ENCODE measurements at regions not wholly inside any gene's neighbourhood (a gene's known extent, or its start where the extent isn't known, plus 50 kb on each side); places are given as distances from the start of the nearest gene placed in this dataset.

DNA sequence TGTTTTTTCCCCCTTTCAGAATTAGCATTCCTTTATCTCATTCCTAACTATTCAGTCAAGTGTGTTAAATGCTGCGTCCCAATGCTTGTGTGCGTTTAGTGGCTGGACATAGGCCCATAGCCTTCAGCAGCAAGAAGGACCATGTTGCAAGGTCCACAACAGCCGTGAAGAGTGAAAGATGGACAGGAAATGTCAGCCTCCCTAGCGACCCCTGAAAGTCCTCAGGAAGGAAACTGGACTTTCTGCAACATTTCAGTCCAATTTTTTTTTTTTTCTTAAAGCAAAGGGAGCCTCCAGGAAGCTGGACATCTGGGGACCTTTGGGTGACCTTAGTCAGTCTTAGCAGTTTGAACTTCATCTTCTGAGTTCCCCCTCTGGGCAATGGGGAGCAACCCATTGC is 550.7 kb upstream of the MGMT start:
- TF ChIP-seq, protein P1, sequence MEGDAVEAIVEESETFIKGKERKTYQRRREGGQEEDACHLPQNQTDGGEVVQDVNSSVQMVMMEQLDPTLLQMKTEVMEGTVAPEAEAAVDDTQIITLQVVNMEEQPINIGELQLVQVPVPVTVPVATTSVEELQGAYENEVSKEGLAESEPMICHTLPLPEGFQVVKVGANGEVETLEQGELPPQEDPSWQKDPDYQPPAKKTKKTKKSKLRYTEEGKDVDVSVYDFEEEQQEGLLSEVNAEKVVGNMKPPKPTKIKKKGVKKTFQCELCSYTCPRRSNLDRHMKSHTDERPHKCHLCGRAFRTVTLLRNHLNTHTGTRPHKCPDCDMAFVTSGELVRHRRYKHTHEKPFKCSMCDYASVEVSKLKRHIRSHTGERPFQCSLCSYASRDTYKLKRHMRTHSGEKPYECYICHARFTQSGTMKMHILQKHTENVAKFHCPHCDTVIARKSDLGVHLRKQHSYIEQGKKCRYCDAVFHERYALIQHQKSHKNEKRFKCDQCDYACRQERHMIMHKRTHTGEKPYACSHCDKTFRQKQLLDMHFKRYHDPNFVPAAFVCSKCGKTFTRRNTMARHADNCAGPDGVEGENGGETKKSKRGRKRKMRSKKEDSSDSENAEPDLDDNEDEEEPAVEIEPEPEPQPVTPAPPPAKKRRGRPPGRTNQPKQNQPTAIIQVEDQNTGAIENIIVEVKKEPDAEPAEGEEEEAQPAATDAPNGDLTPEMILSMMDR (IDR thresholded peaks at IDR 0.05), result no peak
- no peak for TF ChIP-seq EZH2 (IDR thresholded peaks at IDR 0.05)
- TF ChIP-seq EZH2phosphoT487 (IDR thresholded peaks at IDR 0.05), result no peak
